Activated T-cell treated with anti-CD3 and anti-CD28 coated beads, Interleukin-2, amount 50 U/mL, for 1 hour (primary cell): ENCODE measurements at regions not wholly inside any gene's neighbourhood (a gene's known extent, or its start where the extent isn't known, plus 50 kb on each side); places are given as distances from the start of the nearest gene placed in this dataset.

Source experiments
- DNase-seq: peaks from one replicate; pipeline ENCODE4 v3.0.0-alpha.2; 2020

DNA sequence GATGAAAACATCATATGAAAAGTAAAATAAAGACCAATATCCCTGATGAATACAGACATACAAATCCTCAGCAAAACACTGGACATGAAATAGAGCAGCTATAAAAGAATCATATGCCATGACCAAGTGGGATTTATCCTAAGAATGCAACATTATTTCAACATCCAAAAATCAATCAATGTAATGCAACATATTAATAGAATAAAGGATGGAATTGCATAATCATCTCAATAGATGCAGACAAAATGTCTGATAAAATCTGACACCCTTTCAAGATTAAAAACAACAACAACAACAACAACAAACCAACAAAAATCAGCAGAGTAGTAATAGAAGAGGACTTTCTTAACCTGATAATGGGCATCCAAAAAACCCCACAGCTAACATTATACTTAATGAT, 63.8 kb upstream of the IL1R1 start:
- no peak for DNase-seq

DNA sequence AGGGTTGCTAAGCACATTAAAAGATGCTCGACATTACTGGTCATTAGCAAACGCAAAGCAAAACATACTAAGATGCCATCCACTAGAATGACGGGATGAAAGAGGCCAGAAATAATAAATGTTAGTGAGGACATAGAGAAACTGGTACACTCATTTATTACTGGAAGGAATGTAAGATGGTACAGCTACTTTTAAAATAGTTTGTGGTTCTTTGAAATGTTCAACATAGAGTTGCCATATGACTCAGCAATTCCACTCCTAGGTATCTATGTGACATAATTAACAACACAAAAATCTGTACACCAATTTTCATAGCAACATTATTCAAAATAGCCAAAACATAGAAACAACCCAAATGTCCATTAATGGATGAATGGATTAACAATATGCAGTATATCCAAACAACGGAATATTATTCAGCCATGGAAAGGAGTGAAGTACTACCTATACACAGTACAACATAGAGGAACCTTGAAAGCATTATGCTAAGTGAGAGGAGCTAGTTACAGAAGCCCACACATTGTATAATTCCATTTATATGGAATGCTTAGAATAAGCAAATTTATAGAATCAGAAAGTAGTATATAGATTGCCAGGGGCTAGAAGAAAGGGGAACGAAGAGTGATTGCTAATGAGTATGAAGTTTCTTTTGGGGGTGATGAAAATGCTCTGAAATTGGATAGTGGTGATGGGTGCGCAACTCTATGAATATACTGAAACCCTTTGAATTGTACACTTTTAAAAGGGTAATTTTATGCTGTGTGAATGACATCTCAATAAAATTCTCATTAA, 61.9 kb upstream of the IL1R1 start:
- no peak for DNase-seq

DNA sequence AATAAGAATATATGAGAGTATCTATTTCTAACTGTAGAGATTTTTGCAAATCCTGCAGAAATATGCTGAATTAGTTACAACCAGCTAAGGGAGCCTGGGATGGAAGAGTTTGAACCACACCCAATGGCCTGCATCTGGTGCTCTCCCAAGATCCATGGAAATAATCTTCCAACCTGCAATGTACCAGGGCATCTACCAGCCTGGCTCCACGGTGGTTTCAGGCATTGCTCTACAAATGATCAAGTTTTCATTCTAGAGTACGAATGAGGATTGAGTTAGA, 61.4 kb upstream of the IL1R1 start:
- no peak for DNase-seq

DNA sequence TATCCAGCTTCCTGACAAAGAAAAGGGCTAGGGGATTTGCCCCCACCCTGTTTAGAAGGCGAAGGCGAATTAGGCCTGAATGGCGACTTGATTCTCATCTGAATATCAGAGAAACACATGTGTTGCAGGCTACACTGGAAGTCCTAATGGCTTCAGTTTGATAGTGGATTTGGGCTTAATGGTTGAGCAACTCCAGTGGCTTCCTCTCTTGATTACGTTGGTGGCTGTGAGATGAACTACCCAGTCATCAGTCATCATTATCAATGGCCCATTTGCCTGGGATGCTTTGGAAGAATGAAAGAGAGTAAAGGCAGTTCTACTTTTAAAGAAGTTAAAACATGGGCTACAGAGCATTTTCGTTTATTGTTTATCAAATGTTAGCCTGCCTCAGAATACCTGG, 60.9 kb upstream of the IL1R1 start:
- DNase-seq = no peak

DNA sequence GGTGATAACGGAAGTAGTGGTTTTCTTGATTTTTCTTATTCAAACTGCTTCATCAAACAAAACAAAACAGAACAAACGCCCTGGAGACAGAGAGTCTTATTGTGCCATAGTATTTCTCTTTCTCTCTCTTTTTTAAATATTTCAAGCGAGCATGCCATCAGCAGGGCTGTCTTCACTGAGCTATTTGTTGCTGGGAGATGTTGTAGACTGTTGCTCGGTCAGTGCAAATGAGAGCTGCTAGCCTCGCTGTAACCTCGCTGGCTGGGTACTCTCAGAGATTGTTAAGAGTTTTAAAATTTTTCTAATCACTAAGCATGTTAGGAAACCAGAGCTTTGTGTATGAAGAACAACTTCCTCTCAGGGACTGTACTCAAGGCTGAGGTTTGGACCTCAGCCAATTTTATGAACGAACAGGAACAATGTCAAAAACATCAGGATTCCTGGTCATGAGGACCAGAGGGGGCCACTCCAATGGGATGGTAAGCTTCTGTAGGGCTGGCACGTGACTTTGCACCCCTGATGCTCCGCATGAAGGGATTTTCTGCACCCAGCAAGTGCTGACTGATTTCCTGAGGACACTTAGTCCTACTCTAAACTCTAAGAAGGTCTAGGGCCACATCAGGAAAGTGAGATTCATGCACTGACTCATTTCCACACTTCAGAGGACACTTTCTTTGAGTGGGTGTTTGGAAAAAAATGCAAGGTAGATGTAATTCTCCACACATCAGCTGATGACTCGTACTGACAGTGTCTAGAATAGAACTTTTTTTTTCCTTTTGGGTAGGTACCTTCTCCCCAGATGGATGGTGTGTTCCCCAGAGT, 59.8 kb upstream of the IL1R1 start:
- DNase-seq = peak; percentile 54

DNA sequence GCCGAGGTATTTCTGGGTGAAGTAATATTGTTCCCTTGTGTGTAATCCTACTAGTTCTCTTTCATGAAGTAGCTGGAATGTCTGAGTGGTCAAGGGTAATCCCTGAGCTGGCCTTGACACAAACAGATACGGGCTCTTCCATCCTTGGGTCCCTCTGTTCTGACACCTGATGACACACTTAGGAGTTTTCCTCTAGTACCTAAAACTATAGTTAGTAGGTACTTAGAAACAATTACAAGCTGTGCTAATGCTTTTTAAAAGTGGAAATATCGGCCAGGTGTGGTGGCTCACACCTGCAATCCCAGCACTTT, 59.2 kb upstream of the IL1R1 start:
- DNase-seq = no peak

DNA sequence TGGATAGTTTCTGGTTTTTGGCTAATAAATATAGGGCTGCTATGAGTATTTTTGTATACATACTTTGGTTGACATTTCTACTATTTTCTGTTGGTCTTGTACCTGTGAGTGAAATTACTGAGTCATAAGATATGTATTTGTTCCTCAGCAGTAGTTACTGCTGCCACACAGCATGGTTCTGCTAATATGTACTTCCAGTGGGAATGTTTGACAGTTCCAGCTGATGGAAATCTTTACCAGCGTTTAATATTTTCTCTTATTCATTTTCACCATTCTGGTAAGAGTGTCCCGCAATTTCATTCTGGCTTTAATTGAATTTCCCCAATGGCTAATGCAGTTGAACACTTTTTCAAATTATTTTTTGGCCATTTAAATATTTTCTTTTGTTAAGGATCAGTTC, 57.9 kb upstream of the IL1R1 start:
- no peak for DNase-seq

DNA sequence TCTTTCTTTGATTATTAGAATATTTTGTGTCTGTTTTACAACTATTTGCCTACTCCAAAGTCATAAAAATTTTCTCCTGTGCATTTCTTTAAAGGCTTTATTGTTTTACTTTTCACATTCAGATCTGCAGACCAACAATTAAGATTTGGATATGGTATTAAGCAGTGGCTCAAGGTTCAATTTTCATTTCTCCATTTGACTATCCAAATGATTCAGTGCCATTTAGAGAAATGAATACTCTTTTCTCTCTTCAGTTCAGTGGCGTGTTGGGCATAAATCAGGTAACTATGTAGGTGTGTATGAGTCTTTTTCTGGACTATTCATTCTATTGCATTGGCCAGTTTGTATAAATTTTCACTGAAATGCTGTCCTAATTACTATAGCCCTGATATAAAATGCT, 57.3 kb upstream of the IL1R1 start:
- no peak for DNase-seq

DNA sequence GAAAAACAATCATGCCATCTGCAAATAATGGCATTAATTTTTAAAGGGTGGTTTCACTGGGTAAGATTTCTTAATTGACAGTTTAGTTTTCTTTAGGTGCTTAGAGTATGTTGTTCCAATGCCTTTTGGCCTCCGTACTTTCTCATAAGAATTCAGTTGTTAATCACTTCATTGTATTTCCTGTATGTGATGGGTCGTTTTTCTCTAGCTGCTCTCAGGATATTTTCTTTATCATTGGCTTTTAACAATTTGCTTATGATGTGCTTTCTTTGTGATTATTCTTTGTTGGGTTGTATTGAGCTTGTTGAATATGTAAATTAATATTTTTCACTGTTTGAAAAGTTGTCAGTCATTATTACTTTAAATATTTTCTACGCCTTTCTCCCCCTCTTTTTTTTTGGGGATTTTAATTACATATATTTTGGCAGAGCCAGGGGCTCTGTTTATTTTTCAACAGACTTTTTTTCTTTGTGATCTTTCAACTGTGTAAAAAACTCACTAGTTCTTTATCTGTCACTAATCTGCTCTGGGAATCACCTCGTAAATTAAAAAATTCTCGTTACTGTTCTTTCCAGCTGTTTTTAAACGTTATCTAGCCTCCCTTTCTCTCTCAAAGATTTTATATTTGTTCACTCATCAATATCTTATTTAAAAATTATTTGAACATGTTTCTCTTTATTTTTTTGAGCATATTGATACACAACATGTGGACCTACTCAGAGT, 56.2 kb upstream of the IL1R1 start:
- no peak for DNase-seq

DNA sequence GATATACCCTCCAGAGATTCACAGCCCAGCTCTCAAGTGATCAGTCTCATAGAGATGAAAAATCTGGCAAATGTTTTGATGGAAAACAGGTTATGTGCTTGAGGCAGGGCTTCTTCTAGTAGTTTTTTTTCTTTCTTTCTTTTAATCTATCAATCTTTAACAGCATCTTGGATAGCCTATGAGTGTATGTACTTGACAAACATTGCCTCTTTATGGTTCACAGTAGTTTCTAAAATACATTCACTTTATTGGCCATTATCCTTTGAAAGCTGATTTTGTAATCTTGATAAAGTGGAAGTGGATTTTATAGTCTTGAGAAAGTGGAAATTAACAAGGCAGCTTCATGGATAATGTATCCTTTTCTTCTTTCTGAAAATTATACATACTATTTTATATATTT, 51.4 kb upstream of the IL1R1 start:
- no peak for DNase-seq

DNA sequence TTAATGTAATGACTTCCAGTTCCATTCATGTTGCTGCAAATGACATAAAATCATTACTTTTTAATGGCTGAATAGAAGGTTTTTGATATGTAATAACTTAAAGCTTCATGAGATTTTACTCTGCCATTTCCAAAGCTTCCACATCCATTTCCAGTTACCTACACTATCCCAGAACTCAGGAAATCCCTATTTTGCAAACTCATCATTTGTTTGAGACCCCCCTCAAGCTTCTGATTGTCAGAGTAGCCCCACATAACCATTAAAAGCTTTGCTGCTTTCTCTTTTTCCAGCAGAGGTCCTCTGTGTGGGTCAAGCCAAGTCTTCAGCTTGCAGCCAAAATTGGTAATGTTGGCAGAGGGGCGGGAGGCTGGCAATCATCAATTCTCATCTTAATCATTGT, 50.6 kb upstream of the IL1R1 start:
- no peak for DNase-seq

DNA sequence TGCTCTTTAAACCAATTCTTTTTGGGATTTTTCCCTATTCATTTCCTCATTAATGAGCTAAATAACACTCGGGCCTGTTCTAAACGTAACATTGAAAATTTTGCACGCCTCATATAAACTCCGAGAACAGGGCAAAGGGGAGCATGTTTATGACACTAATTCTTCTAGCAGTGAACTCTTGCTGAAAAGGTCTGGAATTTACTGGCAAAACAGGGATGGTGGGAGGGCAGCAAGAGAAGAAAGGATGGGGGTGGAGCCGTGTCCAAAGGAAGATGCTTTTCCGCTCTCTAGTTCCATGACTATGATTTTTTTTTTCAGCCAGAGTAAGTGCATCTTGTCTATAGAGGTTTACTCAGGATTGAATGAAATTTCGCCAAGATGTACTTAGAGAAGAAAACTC, 50.0 kb upstream of the IL1R1 start:
- DNase-seq = no peak
